HepG2 (cell line): ENCODE measurements at regions not wholly inside any gene's neighbourhood (a gene's known extent, or its start where the extent isn't known, plus 50 kb on each side); places are given as distances from the start of the nearest gene placed in this dataset.

Source experiments
- ATAC-seq: fragments of 200-7000 bp; cut with Tn5 transposase; 3 replicates; pipeline ENCODE4 v1.9.1; 2020; ENCODE audit warnings: mild to moderate bottlenecking, moderate library complexity
- BruUV-seq: library from RNA; stranded (reverse); fragments of 400-500 nt; replicated peaks from 2 replicates; lab custom pipeline; 2021; lab: Mats Ljungman, UMichigan
- CTCF ChIA-PET: fragments of 300-600 bp; formaldehyde crosslinking; extraction: SDS; loops from one replicate; lab custom pipeline; 2021; ENCODE audit warnings: low total read pairs, inconsistent platforms, low intra/inter-chr PET ratio; lab: Yijun Ruan, JAX
- POLR2A ChIA-PET: fragments of 350-600 bp; sonication (Branson Sonifier 250); formaldehyde crosslinking; loops from one replicate; lab custom pipeline; 2020; ENCODE audit warnings: antibody characterized with exemption, inconsistent platforms; lab: Yijun Ruan, JAX
- DNase-seq: peaks from one replicate; pipeline ENCODE4 v3.0.0-alpha.2; 2015; ENCODE audit warnings: low spot score
- FAIRE-seq: peaks from 3 replicates; lab custom pipeline; 2011; peaks lifted over from hg19 to GRCh38; lab: Jason Lieb, UNC
- H2AFZ ChIP-seq: one replicate; pipeline ENCODE4 v1.6.1; 2011; ENCODE audit warnings: low read length, inconsistent platforms
- H3K27ac ChIP-seq: fragments of 300-600 bp; 3 replicates; pipeline ENCODE4 v1.8.0; 2011; ENCODE audit warnings: mixed run types, mild to moderate bottlenecking, mixed read lengths, low read length, inconsistent platforms; ENCODE audit not compliant: insufficient read depth; ENCODE audit errors: extremely low read length
- H3K27me3 ChIP-seq, 2 experiments: fragments of 200-600 bp in 1 of 2; 2 replicates in 1 of 2; 3 replicates in 1 of 2; pipeline versions ENCODE4 v1.6.0 to v1.8.0; 2011; ENCODE audit warnings: low read length in 2 of 2, mild to moderate bottlenecking in 2 of 2, moderate library complexity in 2 of 2, inconsistent platforms in 1 of 2; ENCODE audit not compliant: insufficient read depth in 2 of 2, control insufficient read depth in 1 of 2
- H3K36me3 ChIP-seq, 2 experiments: fragments of 200-600 bp in 1 of 2; replicated peaks in 1 of 2; 2 replicates in 1 of 2; 3 replicates in 1 of 2; pipeline versions ENCODE4 v1.5.1 to v1.8.0; 2011; ENCODE audit warnings: low read length in 2 of 2, inconsistent platforms in 1 of 2; ENCODE audit not compliant: insufficient read depth in 2 of 2, control insufficient read depth in 1 of 2
- H3K4me1 ChIP-seq: 2 replicates; pipeline ENCODE4 v1.5.1; 2012; ENCODE audit warnings: low read length, inconsistent platforms; ENCODE audit not compliant: insufficient read depth
- H3K4me2 ChIP-seq: 2 replicates; pipeline ENCODE4 v1.6.0; 2011; ENCODE audit warnings: low read depth, low read length, inconsistent platforms
- H3K4me3 ChIP-seq, 3 experiments: fragments of 200-600 bp in 1 of 3; sonication (generic), shearing (Covaris generic) in 1 of 3; replicated peaks in 1 of 3; 2 replicates each; pipeline ENCODE4 v1.5.1; 2011 to 2016; ENCODE audit warnings: low read length in 3 of 3, inconsistent platforms in 2 of 3, low read depth in 2 of 3, mild to moderate bottlenecking in 2 of 3, control low read depth in 1 of 3, mixed read lengths in 1 of 3; ENCODE audit not compliant: insufficient read depth in 1 of 3
- H3K79me2 ChIP-seq: one replicate; pipeline ENCODE4 v1.6.1; 2011; ENCODE audit warnings: low read length, inconsistent platforms; ENCODE audit not compliant: insufficient read depth
- H3K9ac ChIP-seq: 2 replicates; pipeline ENCODE4 v1.6.0; 2011; ENCODE audit warnings: mild to moderate bottlenecking, low read depth, low read length, inconsistent platforms; ENCODE audit not compliant: insufficient read depth
- H3K9me3 ChIP-seq: 2 replicates; pipeline ENCODE4 v1.5.1; 2012; ENCODE audit warnings: mild to moderate bottlenecking, low read length
- H4K20me1 ChIP-seq: 2 replicates; pipeline ENCODE4 v1.6.0; 2011; ENCODE audit warnings: inconsistent platforms, mild to moderate bottlenecking, low read length, moderate library complexity; ENCODE audit not compliant: insufficient read depth
- AFF4 ChIP-seq: sonication (generic); formaldehyde crosslinking; IDR thresholded peaks from 2 replicates; pipeline ENCODE4 v1.4.0; 2020; ENCODE audit warnings: missing genetic modification reagents
- E2F2 ChIP-seq: sonication (generic); formaldehyde crosslinking; IDR thresholded peaks from 2 replicates; pipeline ENCODE4 v1.4.0; 2020; ENCODE audit warnings: missing genetic modification reagents, borderline replicate concordance
- GMEB1 ChIP-seq: sonication (generic); formaldehyde crosslinking; IDR thresholded peaks from 2 replicates; pipeline ENCODE4 v1.5.1; 2020; ENCODE audit warnings: missing genetic modification reagents, mild to moderate bottlenecking, borderline replicate concordance
- POGZ ChIP-seq: sonication (generic); formaldehyde crosslinking; IDR thresholded peaks from 2 replicates; pipeline ENCODE4 v1.4.0; 2020; ENCODE audit warnings: mild to moderate bottlenecking, missing genetic modification reagents
- RCOR2 ChIP-seq: IDR thresholded peaks from 2 replicates; pipeline ENCODE4 v1.6.1; 2016; ENCODE audit warnings: missing biosample characterization, missing genetic modification reagents
- SALL1 ChIP-seq: sonication (generic); formaldehyde crosslinking; IDR thresholded peaks from 2 replicates; pipeline ENCODE4 v1.8.0; 2022; ENCODE audit warnings: mild to moderate bottlenecking, missing genetic modification reagents
- SP1 ChIP-seq, 2 experiments: fragments of 450-650 bp in 1 of 2; sonication (generic) in 1 of 2; formaldehyde crosslinking in 1 of 2; IDR thresholded peaks; 2 replicates each; pipeline versions ENCODE4 v1.4.0 to v1.6.1; 2016 to 2020; ENCODE audit warnings: missing genetic modification reagents in 1 of 2
- TEF ChIP-seq: sonication (generic); formaldehyde crosslinking; IDR thresholded peaks from 2 replicates; pipeline ENCODE4 v1.5.0; 2020; ENCODE audit warnings: missing genetic modification reagents
- ZNF234 ChIP-seq: sonication (generic); formaldehyde crosslinking; conservative IDR thresholded peaks from 2 replicates; pipeline ENCODE4 v1.5.1; 2020; ENCODE audit warnings: mild to moderate bottlenecking, missing genetic modification reagents
- ZNF737 ChIP-seq: sonication (generic); formaldehyde crosslinking; IDR thresholded peaks from 2 replicates; pipeline ENCODE4 v1.5.0; 2020; ENCODE audit warnings: missing genetic modification reagents, mild to moderate bottlenecking, borderline replicate concordance
- ZNF781 ChIP-seq: sonication (generic); formaldehyde crosslinking; IDR thresholded peaks from 2 replicates; pipeline ENCODE4 v1.5.1; 2020; ENCODE audit warnings: borderline replicate concordance, mild to moderate bottlenecking, missing genetic modification reagents; ENCODE audit errors: not compliant biosample characterization
- ZNF83 ChIP-seq: sonication (generic); formaldehyde crosslinking; IDR thresholded peaks from 2 replicates; pipeline ENCODE4 v1.4.0; 2020; ENCODE audit warnings: missing genetic modification reagents, mild to moderate bottlenecking, borderline replicate concordance
- WGBS: methylation state at CpG from one replicate; pipeline ENCODE4 v1.1.6; 2017; ENCODE audit warnings: low lambda C conversion rate; 5-methylcytosine and 5-hydroxymethylcytosine counted together
- in situ Hi-C: cut with HindIII; loops from 2 replicates; pipeline ENCODE4 v1.10.0; 2017; ENCODE audit warnings: low pct_unique_long_range_greater_than_20kb; ENCODE audit not compliant: extremely low pct_ligation_motif_present
- intact Hi-C: fragments of 100-400 bp; cut with micrococcal nuclease; formaldehyde crosslinking; loops from one replicate; pipeline ENCODE4 v1.10.0; 2022; ENCODE audit not compliant: unreplicated experiment

- TF ChIP-seq AFF4, result no peak
Measured at GRCh38 chr15:37819191-37819590, 115.2 kb upstream of the TMCO5A start (continued).

- ATAC-seq (no peak), FAIRE-seq (no peak), DNase-seq (no peak)
- ChIA-PET CTCF (no interaction called here), POLR2A (no interaction called here)
- no peaks in the 10 kb centered on the region for H3K4me1 ChIP-seq
- no peaks in the 10 kb centered on the region for H3K36me3 ChIP-seq
- H3K27ac ChIP-seq, result no peak overlapping the region
- no peaks in the 10 kb centered on the region for H3K27me3 ChIP-seq
- H3K79me2 ChIP-seq, result no peaks in the 10 kb centered on the region
- H2AFZ ChIP-seq, result no peak overlapping the region
- no peaks in the 10 kb centered on the region for H4K20me1 ChIP-seq
- no peak overlapping the region for H3K9ac ChIP-seq
- in situ Hi-C loops, result no loop called here
- BruUV-seq, result no TSS peak
- 46% methylated on average over 9 of the region's 10 CpGs for WGBS
- no peak overlapping the region for H3K4me2 ChIP-seq
- intact Hi-C loops, result no loop called here
- H3K9me3 ChIP-seq, result no peaks in the 10 kb centered on the region
- no peak overlapping the region for H3K4me3 ChIP-seq
- no peak for TF ChIP-seq ZNF234 (CRISPR knock-in tag)
- TF ChIP-seq TEF, result no peak
- no peak for TF ChIP-seq SP1 (IDR thresholded peaks at IDR 0.05)
- TF ChIP-seq SP1 (CRISPR knock-in tag; IDR thresholded peaks at IDR 0.05), result no peak
- no peak for TF ChIP-seq ZNF781 (CRISPR knock-in tag)
- TF ChIP-seq RCOR2, result no peak
- TF ChIP-seq ZNF737 (CRISPR knock-in tag), result no peak
- no peak for TF ChIP-seq E2F2
- no peak for TF ChIP-seq GMEB1
- no peak for TF ChIP-seq SALL1 (CRISPR knock-in tag)
- no peak for TF ChIP-seq POGZ (CRISPR knock-in tag)
- no peak for TF ChIP-seq ZNF83 (CRISPR knock-in tag)
Measured at GRCh38 chr15:37820380-37821128, 113.9 kb upstream of the TMCO5A start.
